MM.1S (cell line): ENCODE measurements at regions not wholly inside any gene's neighbourhood (a gene's known extent, or its start where the extent isn't known, plus 50 kb on each side); places are given as distances from the start of the nearest gene placed in this dataset.

Source experiments
- DNase-seq: peaks from one replicate; pipeline ENCODE4 v3.0.0-alpha.2; 2015
- H2AFZ ChIP-seq: fragments of 300-600 bp; sonication (generic); 2 replicates; pipeline ENCODE4 v1.6.0; 2016; ENCODE audit warnings: antibody characterized with exemption, low read length
- H3F3A ChIP-seq: fragments of 300-600 bp; sonication (generic); 2 replicates; pipeline ENCODE4 v1.6.1; 2016; ENCODE audit warnings: mild to moderate bottlenecking, antibody characterized with exemption, low read length, moderate library complexity, mixed read lengths; ENCODE audit not compliant: insufficient read depth
- H3K27ac ChIP-seq: fragments of 300-600 bp; sonication (generic); 2 replicates; pipeline ENCODE4 v1.5.1; 2016; ENCODE audit warnings: mild to moderate bottlenecking, low read length
- H3K27me3 ChIP-seq: fragments of 300-600 bp; sonication (generic); replicated peaks from 2 replicates; pipeline ENCODE4 v1.6.0; 2016; ENCODE audit warnings: low read length; ENCODE audit not compliant: insufficient read depth
- H3K36me3 ChIP-seq: fragments of 300-600 bp; sonication (generic); replicated peaks from 2 replicates; pipeline ENCODE4 v1.6.1; 2016; ENCODE audit warnings: mild to moderate bottlenecking, low read length, mixed read lengths; ENCODE audit not compliant: insufficient read depth
- H3K4me1 ChIP-seq: fragments of 300-600 bp; sonication (generic); 2 replicates; pipeline ENCODE4 v1.6.1; 2016; ENCODE audit warnings: low read length, mixed read lengths
- H3K4me2 ChIP-seq: fragments of 300-600 bp; sonication (generic); 2 replicates; pipeline ENCODE4 v1.6.0; 2016; ENCODE audit warnings: low read depth, low read length
- H3K4me3 ChIP-seq: fragments of 300-600 bp; sonication (generic); 2 replicates; pipeline ENCODE4 v1.5.1; 2016; ENCODE audit warnings: low read length, mixed read lengths
- H3K79me2 ChIP-seq: fragments of 300-600 bp; sonication (generic); 2 replicates; pipeline ENCODE4 v1.6.1; 2016; ENCODE audit warnings: mixed run types, low read length, mixed read lengths
- H3K9ac ChIP-seq: fragments of 300-600 bp; sonication (generic); 2 replicates; pipeline ENCODE4 v1.6.1; 2016; ENCODE audit warnings: low read length, mixed read lengths
- H3K9me2 ChIP-seq: fragments of 300-600 bp; sonication (generic); replicated peaks from 2 replicates; pipeline ENCODE4 v1.6.1; 2016; ENCODE audit warnings: mild to moderate bottlenecking, low read length, mixed read lengths; ENCODE audit not compliant: insufficient read depth
- H3K9me3 ChIP-seq: fragments of 300-600 bp; sonication (generic); replicated peaks from 2 replicates; pipeline ENCODE4 v1.6.1; 2016; ENCODE audit warnings: mild to moderate bottlenecking, low read length, mixed read lengths; ENCODE audit not compliant: insufficient read depth
- H4K20me1 ChIP-seq: fragments of 300-600 bp; sonication (generic); 2 replicates; pipeline ENCODE4 v1.6.1; 2016; ENCODE audit warnings: mild to moderate bottlenecking, low read length, moderate library complexity, mixed read lengths; ENCODE audit not compliant: insufficient read depth
- EZH2 ChIP-seq: fragments of 300-600 bp; sonication (generic); optimal IDR thresholded peaks from 2 replicates; pipeline ENCODE3; 2017; ENCODE audit warnings: low read depth, mild to moderate bottlenecking, antibody characterized with exemption, low read length, mixed read lengths
- EZH2phosphoT487 ChIP-seq: fragments of 300-600 bp; sonication (generic); IDR thresholded peaks from 2 replicates; pipeline ENCODE4 v1.6.1; 2018; ENCODE audit warnings: antibody characterized with exemption, low read length
- TF ChIP-seq, protein P1 (sequence below): fragments of 300-600 bp; sonication (generic); IDR thresholded peaks from 2 replicates; pipeline ENCODE4 v1.5.1; 2016; ENCODE audit warnings: antibody characterized with exemption, low read length, mixed read lengths

DNA sequence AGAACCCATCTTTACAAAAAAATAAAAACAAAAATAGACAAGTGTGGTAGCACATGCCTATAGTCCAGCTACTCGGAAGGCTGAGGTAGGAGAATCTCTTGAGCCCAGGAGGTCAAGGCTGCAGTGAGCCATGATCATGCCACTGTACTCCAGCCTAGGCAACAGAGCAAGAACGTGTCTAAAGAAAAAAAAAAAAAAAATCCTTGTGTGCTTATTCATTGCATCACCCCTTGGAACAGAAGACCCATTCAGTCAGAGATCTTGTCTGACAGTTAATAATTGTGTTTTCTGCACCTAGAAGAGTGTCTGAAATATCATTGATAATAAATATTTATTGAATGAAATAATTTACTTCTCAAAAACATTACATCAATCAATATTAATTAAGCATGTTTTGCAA is 97.4 kb upstream of the TBL1X start:
- Histone ChIP-seq H3K9ac (no peak overlapping the region), H3K4me1 (no peaks in the 10 kb centered on the region), H3K27me3 (no peaks in the 10 kb centered on the region), H3K79me2 (no peaks in the 10 kb centered on the region), H3K4me3 (no peak overlapping the region), H3K4me2 (no peak overlapping the region), H3K9me3 (no peaks in the 10 kb centered on the region), H3K9me2 (no peaks in the 10 kb centered on the region), H3F3A (no peaks in the 10 kb centered on the region), H3K27ac (no peak overlapping the region), H3K36me3 (no peaks in the 10 kb centered on the region), H2AFZ (no peak overlapping the region), H4K20me1 (no peaks in the 10 kb centered on the region)
- DNase-seq = no peak
- TF ChIP-seq EZH2 = no peak
- TF ChIP-seq EZH2phosphoT487 = no peak
- TF ChIP-seq, protein P1, sequence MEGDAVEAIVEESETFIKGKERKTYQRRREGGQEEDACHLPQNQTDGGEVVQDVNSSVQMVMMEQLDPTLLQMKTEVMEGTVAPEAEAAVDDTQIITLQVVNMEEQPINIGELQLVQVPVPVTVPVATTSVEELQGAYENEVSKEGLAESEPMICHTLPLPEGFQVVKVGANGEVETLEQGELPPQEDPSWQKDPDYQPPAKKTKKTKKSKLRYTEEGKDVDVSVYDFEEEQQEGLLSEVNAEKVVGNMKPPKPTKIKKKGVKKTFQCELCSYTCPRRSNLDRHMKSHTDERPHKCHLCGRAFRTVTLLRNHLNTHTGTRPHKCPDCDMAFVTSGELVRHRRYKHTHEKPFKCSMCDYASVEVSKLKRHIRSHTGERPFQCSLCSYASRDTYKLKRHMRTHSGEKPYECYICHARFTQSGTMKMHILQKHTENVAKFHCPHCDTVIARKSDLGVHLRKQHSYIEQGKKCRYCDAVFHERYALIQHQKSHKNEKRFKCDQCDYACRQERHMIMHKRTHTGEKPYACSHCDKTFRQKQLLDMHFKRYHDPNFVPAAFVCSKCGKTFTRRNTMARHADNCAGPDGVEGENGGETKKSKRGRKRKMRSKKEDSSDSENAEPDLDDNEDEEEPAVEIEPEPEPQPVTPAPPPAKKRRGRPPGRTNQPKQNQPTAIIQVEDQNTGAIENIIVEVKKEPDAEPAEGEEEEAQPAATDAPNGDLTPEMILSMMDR = no peak

GRCh38 chrX:9368262-9368661 is 96.6 kb upstream of the TBL1X start:
- no peaks in the 10 kb centered on the region for H3K9me3 ChIP-seq
- H3K9ac ChIP-seq = no peak overlapping the region
- H4K20me1 ChIP-seq = no peaks in the 10 kb centered on the region
- no peak overlapping the region for H3K4me3 ChIP-seq
- no peak for DNase-seq
- no peaks in the 10 kb centered on the region for H3K27me3 ChIP-seq
- no peak overlapping the region for H3K4me2 ChIP-seq
- H3K36me3 ChIP-seq = no peaks in the 10 kb centered on the region
- TF ChIP-seq, protein P1 = no peak
- TF ChIP-seq EZH2 (no peak), EZH2phosphoT487 (no peak)
- no peaks in the 10 kb centered on the region for H3K9me2 ChIP-seq
- H3K27ac ChIP-seq = no peak overlapping the region
- no peaks in the 10 kb centered on the region for H3K79me2 ChIP-seq
- H2AFZ ChIP-seq = no peak overlapping the region
- H3F3A ChIP-seq = no peaks in the 10 kb centered on the region
- H3K4me1 ChIP-seq = no peaks in the 10 kb centered on the region

GRCh38 chrX:9369802-9370291 is 95.0 kb upstream of the TBL1X start:
- H3K9me3 ChIP-seq = no peaks in the 10 kb centered on the region
- H3K79me2 ChIP-seq = no peaks in the 10 kb centered on the region
- no peaks in the 10 kb centered on the region for H3F3A ChIP-seq
- DNase-seq = no peak
- no peak overlapping the region for H3K4me2 ChIP-seq
- TF ChIP-seq EZH2 = no peak
- TF ChIP-seq EZH2phosphoT487 = no peak
- TF ChIP-seq, protein P1 = no peak
- H3K9me2 ChIP-seq = no peaks in the 10 kb centered on the region
- H3K4me3 ChIP-seq = no peak overlapping the region
- no peak overlapping the region for H3K27ac ChIP-seq
- H3K27me3 ChIP-seq = no peaks in the 10 kb centered on the region
- no peaks in the 10 kb centered on the region for H3K36me3 ChIP-seq
- H3K9ac ChIP-seq = no peak overlapping the region
- no peak overlapping the region for H2AFZ ChIP-seq
- H4K20me1 ChIP-seq = no peaks in the 10 kb centered on the region
- H3K4me1 ChIP-seq = no peaks in the 10 kb centered on the region
